CD4-positive, CD25-positive, alpha-beta regulatory T cell (primary cell): ENCODE measurements at regions not wholly inside any gene's neighbourhood (a gene's known extent, or its start where the extent isn't known, plus 50 kb on each side); places are given as distances from the start of the nearest gene placed in this dataset.

Source experiments
- ATAC-seq, 2 donors: fragments of 150-1000 bp; cut with Tn5 transposase; one replicate each; pipeline ENCODE4 v1.10.0; 2021; ENCODE audit warnings: low read depth in 2 of 2, moderate number of reproducible peaks in 2 of 2, moderate library complexity in 1 of 2
- DNase-seq, 3 donors: peaks; one replicate each; pipeline versions ENCODE4 v3.0.0 to v3.0.0-alpha.2; 2012 to 2022; ENCODE audit warnings: mixed read lengths in 1 of 3
- H3K27ac ChIP-seq: one replicate; pipeline ENCODE4 v1.7.0; 2013; ENCODE audit warnings: mild to moderate bottlenecking, low read length; ENCODE audit not compliant: insufficient read depth, poor library complexity, severe bottlenecking
- H3K27me3 ChIP-seq: one replicate; pipeline ENCODE4 v1.7.0; 2013; ENCODE audit warnings: low read length; ENCODE audit not compliant: control insufficient read depth, insufficient read depth
- H3K36me3 ChIP-seq: one replicate; pipeline ENCODE4 v1.7.0; 2013; ENCODE audit warnings: mild to moderate bottlenecking, low read length, moderate library complexity; ENCODE audit not compliant: control insufficient read depth, insufficient read depth
- H3K4me1 ChIP-seq: 2 replicates; pipeline ENCODE4 v1.7.0; 2013; ENCODE audit warnings: mild to moderate bottlenecking, low read length; ENCODE audit not compliant: insufficient read depth, control insufficient read depth, poor library complexity, severe bottlenecking
- H3K4me3 ChIP-seq: one replicate; pipeline ENCODE4 v1.7.0; 2013; ENCODE audit warnings: low read depth, mild to moderate bottlenecking, low read length, moderate library complexity
- H3K9me3 ChIP-seq, 2 experiments: 1 replicate in 1 of 2; 2 replicates in 1 of 2; pipeline ENCODE4 v1.7.0; 2013; ENCODE audit warnings: low read length in 2 of 2, mild to moderate bottlenecking in 1 of 2, moderate library complexity in 1 of 2; ENCODE audit not compliant: control insufficient read depth in 2 of 2
- H3K27ac Mint-ChIP-seq, 3 donors: one replicate each; pipeline ENCODE4 v1.8.0; 2020 to 2022; ENCODE audit warnings: mild to moderate bottlenecking in 3 of 3, mixed read lengths in 3 of 3, moderate library complexity in 2 of 3
- H3K27me3 Mint-ChIP-seq: one replicate; pipeline ENCODE4 v1.8.0; 2022; ENCODE audit warnings: mild to moderate bottlenecking, mixed read lengths
- H3K36me3 Mint-ChIP-seq: one replicate; pipeline ENCODE4 v1.8.0; 2020; ENCODE audit warnings: mixed read lengths
- H3K4me1 Mint-ChIP-seq, 4 donors: one replicate each; pipeline ENCODE4 v1.8.0; 2020 to 2022; ENCODE audit warnings: mixed read lengths in 4 of 4, mild to moderate bottlenecking in 1 of 4
- H3K4me3 Mint-ChIP-seq, 4 donors: one replicate each; pipeline ENCODE4 v1.8.0; 2020 to 2022; ENCODE audit warnings: mild to moderate bottlenecking in 4 of 4, mixed read lengths in 4 of 4, moderate library complexity in 3 of 4
- H3K9me3 Mint-ChIP-seq, 7 donors: one replicate each; pipeline ENCODE4 v1.8.0; 2020 to 2022; ENCODE audit warnings: mixed read lengths in 7 of 7, mild to moderate bottlenecking in 3 of 7, moderate library complexity in 2 of 7

- Histone ChIP-seq H3K36me3 (no peaks in the 10 kb centered on the region), H3K4me1 (no peaks in the 10 kb centered on the region), H3K27me3 (peaks cover 2% of the 10 kb centered on the region), H3K4me3 (no peak overlapping the region), H3K27ac (no peak overlapping the region), H3K9me3 (no peaks in the 10 kb centered on the region)
- H3K27me3 Mint-ChIP-seq: no peaks in the 10 kb centered on the region
- H3K36me3 Mint-ChIP-seq: no peaks in the 10 kb centered on the region
- no peak for DNase-seq
- H3K9me3 Mint-ChIP-seq: peaks cover 0 to 2% (median 0%) of the 10 kb centered on the region in 7 donors
- no peak overlapping the region for H3K27ac Mint-ChIP-seq
- no peaks in the 10 kb centered on the region for H3K4me1 Mint-ChIP-seq
- ATAC-seq: no peak
- no peak overlapping the region for H3K4me3 Mint-ChIP-seq
Measured at GRCh38 chr2:122105877-122106206, 350.4 kb downstream of the TSN start.

GRCh38 chr2:122108186-122108585, 352.7 kb downstream of the TSN start:
- no peak overlapping the region for H3K4me3 ChIP-seq
- no peak overlapping the region for H3K27ac ChIP-seq
- Mint-ChIP-seq H3K27ac (no peak overlapping the region), H3K27me3 (no peaks in the 10 kb centered on the region), H3K4me1 (no peaks in the 10 kb centered on the region), H3K36me3 (no peaks in the 10 kb centered on the region), H3K9me3 (peaks cover 0 to 2% (median 0%) of the 10 kb centered on the region in 7 donors), H3K4me3 (no peak overlapping the region)
- no peaks in the 10 kb centered on the region for H3K4me1 ChIP-seq
- DNase-seq: no peak
- H3K27me3 ChIP-seq: peaks cover 2% of the 10 kb centered on the region
- no peaks in the 10 kb centered on the region for H3K9me3 ChIP-seq
- ATAC-seq: no peak
- no peaks in the 10 kb centered on the region for H3K36me3 ChIP-seq

- DNase-seq: no peak
- H3K4me1 Mint-ChIP-seq: no peaks in the 10 kb centered on the region
- no peak overlapping the region for H3K4me3 ChIP-seq
- no peak overlapping the region for H3K27ac Mint-ChIP-seq
- H3K9me3 Mint-ChIP-seq: peaks cover 0 to 1% (median 0%) of the 10 kb centered on the region in 7 donors
- H3K27me3 ChIP-seq: peaks cover 2% of the 10 kb centered on the region
- H3K4me3 Mint-ChIP-seq: no peak overlapping the region
- H3K36me3 ChIP-seq: no peaks in the 10 kb centered on the region
- ATAC-seq: no peak
- H3K27me3 Mint-ChIP-seq: no peaks in the 10 kb centered on the region
- no peaks in the 10 kb centered on the region for H3K9me3 ChIP-seq
- no peaks in the 10 kb centered on the region for H3K4me1 ChIP-seq
- no peaks in the 10 kb centered on the region for H3K36me3 Mint-ChIP-seq
- no peak overlapping the region for H3K27ac ChIP-seq
Measured at GRCh38 chr2:122112216-122113005, 357.0 kb downstream of the TSN start.

GRCh38 chr2:122114421-122114820, 359.0 kb downstream of the TSN start:
- no peaks in the 10 kb centered on the region for H3K36me3 ChIP-seq
- no peaks in the 10 kb centered on the region for H3K9me3 ChIP-seq
- no peaks in the 10 kb centered on the region for H3K27me3 ChIP-seq
- ATAC-seq (no peak), DNase-seq (no peak)
- no peak overlapping the region for H3K27ac ChIP-seq
- Mint-ChIP-seq H3K4me3 (no peak overlapping the region), H3K27me3 (no peaks in the 10 kb centered on the region), H3K27ac (no peak overlapping the region), H3K4me1 (no peaks in the 10 kb centered on the region), H3K36me3 (no peaks in the 10 kb centered on the region), H3K9me3 (peaks cover 0 to 5% (median 3%) of the 10 kb centered on the region in 7 donors)
- no peaks in the 10 kb centered on the region for H3K4me1 ChIP-seq
- no peak overlapping the region for H3K4me3 ChIP-seq

- Mint-ChIP-seq H3K9me3 (peaks cover 0 to 18% (median 4%) of the 10 kb centered on the region in 7 donors), H3K27me3 (no peaks in the 10 kb centered on the region), H3K4me3 (no peak overlapping the region), H3K27ac (no peak overlapping the region), H3K36me3 (no peaks in the 10 kb centered on the region), H3K4me1 (no peaks in the 10 kb centered on the region)
- DNase-seq (no peak), ATAC-seq (no peak)
- Histone ChIP-seq H3K4me3 (no peak overlapping the region), H3K4me1 (no peaks in the 10 kb centered on the region), H3K9me3 (no peaks in the 10 kb centered on the region), H3K27me3 (no peaks in the 10 kb centered on the region), H3K27ac (no peak overlapping the region), H3K36me3 (no peaks in the 10 kb centered on the region)
Measured at GRCh38 chr2:122117371-122117770, 361.9 kb downstream of the TSN start.

GRCh38 chr2:122129399-122129798, 373.9 kb downstream of the TSN start:
- no peak overlapping the region for H3K4me3 Mint-ChIP-seq
- no peaks in the 10 kb centered on the region for H3K36me3 Mint-ChIP-seq
- H3K9me3 ChIP-seq: peaks cover 12 to 21% of the 10 kb centered on the region in 2 experiments
- H3K27ac ChIP-seq: no peak overlapping the region
- no peak overlapping the region for H3K4me3 ChIP-seq
- no peaks in the 10 kb centered on the region for H3K27me3 ChIP-seq
- no peaks in the 10 kb centered on the region for H3K27me3 Mint-ChIP-seq
- H3K4me1 ChIP-seq: no peaks in the 10 kb centered on the region
- H3K27ac Mint-ChIP-seq: no peak overlapping the region
- DNase-seq (no peak), ATAC-seq (no peak)
- no peaks in the 10 kb centered on the region for H3K4me1 Mint-ChIP-seq
- H3K36me3 ChIP-seq: no peaks in the 10 kb centered on the region
- peaks cover 4 to 38% (median 8%) of the 10 kb centered on the region in 7 donors for H3K9me3 Mint-ChIP-seq

GRCh38 chr2:122132147-122132691, 376.8 kb downstream of the TSN start:
- Histone ChIP-seq H3K27me3 (no peaks in the 10 kb centered on the region), H3K36me3 (no peaks in the 10 kb centered on the region), H3K9me3 (peaks cover 12 to 18% of the 10 kb centered on the region in 2 experiments), H3K4me1 (no peaks in the 10 kb centered on the region), H3K4me3 (no peak overlapping the region), H3K27ac (no peak overlapping the region)
- Mint-ChIP-seq H3K36me3 (no peaks in the 10 kb centered on the region), H3K4me1 (peaks cover 0 to 3% (median under 1%) of the 10 kb centered on the region in 4 donors), H3K9me3 (peaks cover 1 to 21% (median 6%) of the 10 kb centered on the region in 7 donors), H3K27me3 (no peaks in the 10 kb centered on the region), H3K4me3 (no peak overlapping the region), H3K27ac (no peak overlapping the region)
- ATAC-seq (no peak), DNase-seq (no peak)
